Dermis microvascular lymphatic vessel endothelial cell (primary cell): ENCODE measurements at regions not wholly inside any gene's neighbourhood (a gene's known extent, or its start where the extent isn't known, plus 50 kb on each side); places are given as distances from the start of the nearest gene placed in this dataset.

Experiments
- DNase-seq, 2 donors: peaks; one replicate each; pipeline versions ENCODE4 v3.0.0 to v3.0.0-alpha.2; 2010; ENCODE audit warnings: low read depth in 2 of 2

GRCh38 chr1:24987424-24987823, 57.3 kb upstream of the RUNX3 start:
- no peak for DNase-seq

- no peak for DNase-seq
Measured at GRCh38 chr1:24986372-24986965, 56.4 kb upstream of the RUNX3 start.

- DNase-seq: no peak
Measured at GRCh38 chr1:24985737-24986136, 55.7 kb upstream of the RUNX3 start.

- no peak for DNase-seq
Measured at GRCh38 chr1:24984800-24985522, 54.9 kb upstream of the RUNX3 start.

GRCh38 chr1:24984300-24984699, 54.2 kb upstream of the RUNX3 start:
- DNase-seq: no peak

- DNase-seq: no peak
Measured at GRCh38 chr1:24983006-24983680, 53.1 kb upstream of the RUNX3 start.

GRCh38 chr1:24981631-24982005, 51.5 kb upstream of the RUNX3 start:
- DNase-seq: no peak

- DNase-seq: no peak
Measured at GRCh38 chr1:24980836-24981630, 51.0 kb upstream of the RUNX3 start.
